Neuronal stem cell (in vitro differentiated cells): ENCODE measurements at regions not wholly inside any gene's neighbourhood (a gene's known extent, or its start where the extent isn't known, plus 50 kb on each side); places are given as distances from the start of the nearest gene placed in this dataset.

Experiments used
- DNase-seq: peaks from one replicate; pipeline ENCODE4 v3.0.0-alpha.2; 2013; ENCODE audit warnings: low spot score
- H2AFZ ChIP-seq: one replicate; pipeline ENCODE4 v1.6.1; 2013; ENCODE audit warnings: mild to moderate bottlenecking, low read length, inconsistent platforms
- H2AK5ac ChIP-seq: 2 replicates; pipeline ENCODE4 v1.6.1; 2013; ENCODE audit warnings: low read depth, mild to moderate bottlenecking, inconsistent platforms, low read length, moderate library complexity, mixed read lengths
- H2BK120ac ChIP-seq: 2 replicates; pipeline ENCODE4 v1.6.1; 2013; ENCODE audit warnings: low read depth, mild to moderate bottlenecking, inconsistent platforms, low read length, moderate library complexity, mixed read lengths
- H2BK12ac ChIP-seq: one replicate; pipeline ENCODE4 v1.6.1; 2013; ENCODE audit warnings: low read length, inconsistent platforms
- H2BK15ac ChIP-seq: 2 replicates; pipeline ENCODE4 v1.6.1; 2013; ENCODE audit warnings: mild to moderate bottlenecking, low read length, inconsistent platforms, mixed read lengths
- H2BK5ac ChIP-seq: one replicate; pipeline ENCODE4 v1.6.1; 2013; ENCODE audit warnings: inconsistent platforms, mild to moderate bottlenecking, low read length, moderate library complexity
- H3K14ac ChIP-seq: one replicate; pipeline ENCODE4 v1.6.1; 2013; ENCODE audit warnings: low read length, inconsistent platforms
- H3K18ac ChIP-seq: 2 replicates; pipeline ENCODE4 v1.6.1; 2013; ENCODE audit warnings: low read length, inconsistent platforms
- H3K23ac ChIP-seq: 2 replicates; pipeline ENCODE4 v1.6.1; 2013; ENCODE audit warnings: low read depth, mild to moderate bottlenecking, mixed read lengths, low read length, inconsistent platforms; ENCODE audit not compliant: poor library complexity
- H3K27ac ChIP-seq: replicated peaks from 3 replicates; pipeline ENCODE4 v1.5.1; 2013; ENCODE audit warnings: low read length, inconsistent platforms
- H3K27me3 ChIP-seq, 3 experiments: 2 replicates each; pipeline ENCODE4 v1.6.1; 2013; ENCODE audit warnings: low read length in 3 of 3, mild to moderate bottlenecking in 2 of 3, inconsistent platforms in 1 of 3, low read depth in 1 of 3, mixed read lengths in 1 of 3, moderate library complexity in 1 of 3; ENCODE audit not compliant: control insufficient read depth in 3 of 3, insufficient read depth in 3 of 3
- H3K36me3 ChIP-seq, 2 donors: replicated peaks in 1 of 2; 2 replicates each; pipeline ENCODE4 v1.6.1; 2013; ENCODE audit warnings: low read length in 2 of 2; ENCODE audit not compliant: control insufficient read depth in 2 of 2, insufficient read depth in 2 of 2
- H3K4ac ChIP-seq: 2 replicates; pipeline ENCODE4 v1.6.1; 2013; ENCODE audit warnings: inconsistent platforms, mild to moderate bottlenecking, low read length, moderate library complexity
- H3K4me1 ChIP-seq, 2 donors: 1 replicate in 1 of 2; 2 replicates in 1 of 2; pipeline ENCODE4 v1.6.1; 2013; ENCODE audit warnings: low read length in 2 of 2, low read depth in 1 of 2; ENCODE audit not compliant: control insufficient read depth in 2 of 2, insufficient read depth in 1 of 2
- H3K4me2 ChIP-seq: one replicate; pipeline ENCODE4 v1.6.1; 2013; ENCODE audit warnings: mild to moderate bottlenecking, low read length, inconsistent platforms; ENCODE audit not compliant: insufficient read depth, poor library complexity, severe bottlenecking
- H3K4me3 ChIP-seq, 2 donors: 2 replicates each; pipeline ENCODE4 v1.5.1; 2013; ENCODE audit warnings: low read length in 2 of 2, mild to moderate bottlenecking in 2 of 2, inconsistent platforms in 1 of 2, moderate library complexity in 1 of 2
- H3K79me1 ChIP-seq: one replicate; pipeline ENCODE4 v1.6.1; 2013; ENCODE audit warnings: low read depth, mild to moderate bottlenecking, inconsistent platforms, low read length, moderate library complexity
- H3K9ac ChIP-seq: one replicate; pipeline ENCODE4 v1.6.1; 2013; ENCODE audit warnings: mild to moderate bottlenecking, low read depth, low read length, inconsistent platforms; ENCODE audit not compliant: poor library complexity
- H3K9me3 ChIP-seq, 2 donors: replicated peaks in 1 of 2; 2 replicates each; pipeline versions ENCODE3 to v1.6.1; 2013; ENCODE audit warnings: low read length in 2 of 2, mild to moderate bottlenecking in 2 of 2, inconsistent platforms in 1 of 2, low read depth in 1 of 2, mixed read lengths in 1 of 2, moderate library complexity in 1 of 2; ENCODE audit not compliant: control insufficient read depth in 2 of 2, insufficient read depth in 1 of 2
- H4K8ac ChIP-seq: one replicate; pipeline ENCODE4 v1.6.1; 2013; ENCODE audit warnings: low read depth, mild to moderate bottlenecking, inconsistent platforms, low read length, moderate library complexity
- H4K91ac ChIP-seq: one replicate; pipeline ENCODE4 v1.6.1; 2013; ENCODE audit warnings: low read length, low read depth, mild to moderate bottlenecking, inconsistent platforms; ENCODE audit not compliant: poor library complexity
- WGBS, 2 donors: extraction: QIAGEN DNeasy Blood & Tissue Kit; methylation state at CpG; one replicate each; pipeline ENCODE4 v1.1.7; 2013; ENCODE audit warnings: missing lambda C conversion rate in 2 of 2, mixed read lengths in 1 of 2; ENCODE audit not compliant: insufficient read length in 2 of 2, insufficient replicate concordance in 1 of 2; ENCODE audit errors: extremely low coverage in 2 of 2; 5-methylcytosine and 5-hydroxymethylcytosine counted together

DNA sequence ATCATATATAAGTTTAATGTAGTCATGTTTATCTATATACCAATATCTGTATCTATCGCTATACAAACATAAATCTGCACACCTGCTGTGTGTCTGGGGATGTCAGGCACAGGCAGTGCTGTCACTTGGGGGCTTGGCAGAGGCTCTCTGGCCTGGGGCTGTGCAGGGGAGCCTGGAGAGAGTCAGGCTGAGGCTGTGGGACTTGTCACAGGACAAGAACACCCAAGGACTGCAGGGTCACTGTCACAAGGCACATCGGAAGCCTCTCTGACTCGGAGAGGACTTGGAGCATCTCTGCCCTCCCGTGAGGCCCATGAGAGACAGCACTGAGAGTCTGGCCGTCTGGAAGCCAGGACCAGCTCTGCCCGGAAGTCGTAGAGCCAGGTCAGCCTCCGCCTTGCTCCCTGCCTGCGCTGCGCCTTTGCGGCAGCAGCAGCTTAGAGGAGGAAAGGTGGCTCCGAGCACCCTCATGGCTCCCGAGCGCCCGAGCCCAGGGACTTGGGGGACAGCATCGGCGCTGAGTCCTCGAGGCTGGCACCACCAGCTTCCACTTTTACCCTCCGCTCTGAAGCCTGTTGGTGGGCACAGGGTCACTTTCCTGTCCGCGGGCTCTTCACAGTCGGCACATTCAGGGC lies 280.3 kb downstream of the NDUFA10 start:
- H3K9ac ChIP-seq: no peak overlapping the region
- peak overlapping the region; percentile 11 for H2BK12ac ChIP-seq
- H3K18ac ChIP-seq: peak overlapping the region; percentile 83
- no peak for DNase-seq
- no peaks in the 10 kb centered on the region for H3K79me1 ChIP-seq
- H3K4ac ChIP-seq: no peak overlapping the region
- no peak overlapping the region for H4K91ac ChIP-seq
- no peak overlapping the region for H2AFZ ChIP-seq
- no peak overlapping the region for H4K8ac ChIP-seq
- no peak overlapping the region for H3K4me3 ChIP-seq
- peak overlapping the region; percentile 95 for H3K14ac ChIP-seq
- peak overlapping the region; percentile 27 for H2BK120ac ChIP-seq
- H2BK15ac ChIP-seq: peak overlapping the region; percentile 84
- H3K4me1 ChIP-seq: peaks cover 0 to 8% of the 10 kb centered on the region in 2 donors
- H2AK5ac ChIP-seq: peak overlapping the region; percentile 86
- no peaks in the 10 kb centered on the region for H3K9me3 ChIP-seq
- peak overlapping the region; percentile 18 for H3K23ac ChIP-seq
- WGBS, 2 donors: no CpG with 5 or more reads among the region's 22 CpGs
- peaks cover 0 to 22% (median 0%) of the 10 kb centered on the region in 3 experiments for H3K27me3 ChIP-seq
- no peak overlapping the region for H3K4me2 ChIP-seq
- no peaks in the 10 kb centered on the region for H3K36me3 ChIP-seq
- H3K27ac ChIP-seq: no peak overlapping the region
- peak overlapping the region; percentile 84 for H2BK5ac ChIP-seq

DNA sequence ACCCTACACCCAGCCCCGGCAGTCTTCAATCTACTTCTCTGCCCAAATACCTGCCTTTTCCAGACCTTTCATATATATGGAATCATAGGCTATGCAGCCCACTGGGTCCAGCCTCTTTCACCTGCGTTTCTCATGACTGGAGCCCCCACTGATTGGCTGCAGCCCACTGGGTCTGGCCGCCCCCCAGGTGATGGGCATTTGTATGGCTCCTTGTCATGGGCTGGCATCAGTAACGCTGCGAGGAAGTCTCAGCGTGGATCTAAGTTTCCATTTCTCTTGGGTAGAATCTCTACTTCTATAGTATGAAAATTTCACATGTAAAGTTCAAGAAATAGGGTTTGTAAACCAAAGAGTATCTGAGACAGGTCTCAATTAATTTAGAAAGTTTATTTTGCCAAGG lies 281.9 kb downstream of the NDUFA10 start:
- no peak overlapping the region for H2AFZ ChIP-seq
- H3K4ac ChIP-seq: no peak overlapping the region
- no peak overlapping the region for H2AK5ac ChIP-seq
- no peak overlapping the region for H4K91ac ChIP-seq
- no peak overlapping the region for H3K23ac ChIP-seq
- no peak overlapping the region for H3K14ac ChIP-seq
- H3K18ac ChIP-seq: no peak overlapping the region
- H4K8ac ChIP-seq: no peak overlapping the region
- no peak overlapping the region for H3K27ac ChIP-seq
- peaks cover 0 to 3% of the 10 kb centered on the region in 2 donors for H3K9me3 ChIP-seq
- no peak for DNase-seq
- H2BK15ac ChIP-seq: no peak overlapping the region
- H2BK5ac ChIP-seq: no peak overlapping the region
- peaks cover 0 to 11% of the 10 kb centered on the region in 2 donors for H3K4me1 ChIP-seq
- no peak overlapping the region for H3K9ac ChIP-seq
- H3K27me3 ChIP-seq: peaks cover 0 to 22% (median 0%) of the 10 kb centered on the region in 3 experiments
- no peak overlapping the region for H2BK12ac ChIP-seq
- no peak overlapping the region for H3K4me2 ChIP-seq
- peaks cover 0 to 2% of the 10 kb centered on the region in 2 donors for H3K36me3 ChIP-seq
- WGBS, 2 donors: no CpG with 5 or more reads among the region's 6 CpGs
- no peaks in the 10 kb centered on the region for H3K79me1 ChIP-seq
- H3K4me3 ChIP-seq: no peak overlapping the region
- H2BK120ac ChIP-seq: no peak overlapping the region

DNA sequence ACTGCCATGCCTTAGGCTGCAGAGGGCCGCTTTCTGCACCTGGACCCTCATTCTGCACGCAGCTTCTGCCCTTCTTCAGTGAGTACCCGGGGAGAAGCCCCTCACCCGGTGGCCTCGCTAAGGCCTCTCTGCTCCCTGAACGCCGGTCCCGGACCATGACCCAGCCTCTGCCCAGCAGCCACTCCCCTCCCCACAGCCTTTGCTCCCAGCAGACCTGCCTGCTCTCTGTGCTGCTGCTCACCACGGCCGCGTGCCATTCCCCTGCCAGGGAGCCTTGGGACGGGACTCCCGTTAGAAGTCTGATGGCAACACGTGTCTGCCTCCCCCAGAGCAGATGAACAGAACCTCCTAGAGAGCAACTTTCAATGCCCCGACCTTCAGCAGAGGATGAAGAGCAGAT lies 282.8 kb downstream of the NDUFA10 start:
- peak overlapping the region in 1 of 2 donors; percentile 57 for H3K4me3 ChIP-seq
- H2BK120ac ChIP-seq: no peak overlapping the region
- no peaks in the 10 kb centered on the region for H3K79me1 ChIP-seq
- peaks cover 0 to 2% of the 10 kb centered on the region in 2 donors for H3K36me3 ChIP-seq
- H3K4ac ChIP-seq: no peak overlapping the region
- H3K14ac ChIP-seq: no peak overlapping the region
- peaks cover 0 to 22% (median 0%) of the 10 kb centered on the region in 3 experiments for H3K27me3 ChIP-seq
- WGBS, 2 donors: no CpG with 5 or more reads among the region's 15 CpGs
- peaks cover 0 to 11% of the 10 kb centered on the region in 2 donors for H3K4me1 ChIP-seq
- no peak for DNase-seq
- H2BK5ac ChIP-seq: peak overlapping the region; percentile 30
- no peak overlapping the region for H2BK15ac ChIP-seq
- H3K9me3 ChIP-seq: peaks cover 0 to 3% of the 10 kb centered on the region in 2 donors
- H3K18ac ChIP-seq: peak overlapping the region; percentile 27
- no peak overlapping the region for H3K4me2 ChIP-seq
- H2AK5ac ChIP-seq: peak overlapping the region; percentile 10
- H2BK12ac ChIP-seq: no peak overlapping the region
- no peak overlapping the region for H4K91ac ChIP-seq
- no peak overlapping the region for H4K8ac ChIP-seq
- H3K9ac ChIP-seq: no peak overlapping the region
- H3K27ac ChIP-seq: no peak overlapping the region
- no peak overlapping the region for H2AFZ ChIP-seq
- no peak overlapping the region for H3K23ac ChIP-seq

DNA sequence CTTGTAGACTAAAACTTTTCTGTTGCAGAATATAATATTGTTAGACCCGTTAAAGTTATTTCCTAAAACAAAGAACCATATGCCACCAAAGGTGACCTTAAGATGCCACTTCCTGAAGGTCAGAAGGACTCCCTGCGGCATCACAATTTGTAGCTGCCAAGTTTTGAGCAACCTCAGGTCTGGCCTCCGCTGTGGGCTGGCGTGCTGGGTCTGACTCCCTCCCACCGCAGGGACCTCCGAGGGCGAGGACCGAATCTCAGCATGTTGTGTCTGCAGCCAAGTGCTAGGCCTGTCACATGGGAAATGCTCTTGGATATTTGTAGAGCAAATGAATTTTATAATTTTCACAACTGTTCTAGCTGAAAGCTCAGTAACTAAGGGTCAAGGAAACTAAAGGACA lies 285.9 kb downstream of the NDUFA10 start:
- Histone ChIP-seq H4K91ac (no peak overlapping the region), H3K79me1 (no peaks in the 10 kb centered on the region), H3K9ac (no peak overlapping the region), H2AK5ac (no peak overlapping the region), H2BK5ac (no peak overlapping the region), H3K4me2 (no peak overlapping the region), H2BK12ac (no peak overlapping the region), H3K36me3 (peaks cover 0 to 2% of the 10 kb centered on the region in 2 donors), H2AFZ (no peak overlapping the region), H2BK120ac (no peak overlapping the region), H2BK15ac (no peak overlapping the region), H3K4me3 (no peak overlapping the region), H3K9me3 (peaks cover 0 to 3% of the 10 kb centered on the region in 2 donors), H3K27me3 (peaks cover 0 to 13% (median 0%) of the 10 kb centered on the region in 3 experiments), H3K14ac (no peak overlapping the region), H3K4ac (no peak overlapping the region), H3K27ac (no peak overlapping the region), H3K4me1 (peaks cover 4 to 9% of the 10 kb centered on the region in 2 donors), H4K8ac (no peak overlapping the region), H3K18ac (no peak overlapping the region), H3K23ac (no peak overlapping the region)
- no CpG with 5 or more reads among the region's 8 CpGs for WGBS, 2 donors
- no peak for DNase-seq
